HG03159 (cell line): ENCODE measurements at regions not wholly inside any gene's neighbourhood (a gene's known extent, or its start where the extent isn't known, plus 50 kb on each side); places are given as distances from the start of the nearest gene placed in this dataset.

ENCODE experiments used
- ATAC-seq: cut with Tn5 transposase; IDR thresholded peaks from one replicate; pipeline ENCODE4 v1.9.1; 2021; ENCODE audit warnings: mild to moderate bottlenecking, moderate library complexity; ENCODE audit not compliant: unreplicated experiment

GRCh38 chr5:145510769-145511168 lies 324.4 kb downstream of the PRELID2 start:
- ATAC-seq, result no peak

DNA sequence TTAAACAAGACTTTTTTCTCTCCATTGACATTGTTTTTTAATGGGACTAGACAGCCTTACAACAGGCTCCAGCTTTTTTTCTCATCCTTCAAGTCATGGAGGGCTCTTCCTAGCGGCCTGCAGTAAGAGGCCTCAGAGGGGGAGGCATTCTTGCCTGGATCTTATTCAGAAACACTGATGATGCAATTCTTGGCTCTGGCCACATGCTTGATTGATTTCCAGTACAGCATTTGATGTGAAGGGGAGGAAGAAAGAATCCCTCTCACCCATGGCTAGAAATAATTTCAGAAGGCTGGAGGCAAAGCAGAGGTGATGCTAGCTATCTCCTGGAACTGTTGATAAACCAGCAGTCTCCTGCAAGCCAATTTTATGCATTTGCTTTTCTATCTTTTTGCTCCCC lies 324.8 kb downstream of the PRELID2 start:
- no peak for ATAC-seq

DNA sequence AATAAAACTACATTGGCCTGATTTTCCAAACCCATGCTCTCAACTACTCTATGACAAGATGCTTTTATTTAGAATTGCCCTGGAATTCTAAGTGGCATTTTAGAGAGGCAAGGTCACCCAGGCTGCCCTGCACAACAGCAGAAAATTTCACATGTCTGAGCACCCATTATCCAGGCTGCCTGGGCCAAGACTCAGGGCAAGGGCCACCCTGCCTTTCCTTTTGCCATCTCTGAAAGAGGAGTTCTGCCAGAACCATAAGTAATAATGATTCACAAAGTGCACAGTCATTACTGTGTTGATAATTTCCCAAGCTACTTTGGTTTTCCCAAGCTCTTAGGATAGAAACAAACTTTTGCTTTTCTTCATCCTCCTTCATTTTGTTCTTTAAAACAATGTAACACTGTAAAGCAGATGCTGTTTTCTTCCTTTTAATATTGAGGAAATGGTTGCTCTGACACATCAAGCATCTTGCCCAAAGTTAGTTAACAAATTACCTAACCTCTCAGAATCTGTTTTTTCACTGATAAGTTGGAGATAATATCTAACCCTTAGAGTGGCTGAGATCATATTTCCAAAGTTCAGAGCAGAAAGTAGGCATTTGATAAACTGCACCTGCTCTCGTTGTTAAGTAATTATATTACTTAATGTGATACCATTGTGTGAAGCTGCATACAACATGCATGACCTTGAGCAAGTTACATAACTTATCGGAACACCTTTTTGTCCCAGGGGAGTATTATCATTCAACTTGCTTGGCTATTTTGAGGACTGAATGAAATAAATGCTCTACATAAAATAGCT lies 325.6 kb downstream of the PRELID2 start:
- ATAC-seq, result no peak

DNA sequence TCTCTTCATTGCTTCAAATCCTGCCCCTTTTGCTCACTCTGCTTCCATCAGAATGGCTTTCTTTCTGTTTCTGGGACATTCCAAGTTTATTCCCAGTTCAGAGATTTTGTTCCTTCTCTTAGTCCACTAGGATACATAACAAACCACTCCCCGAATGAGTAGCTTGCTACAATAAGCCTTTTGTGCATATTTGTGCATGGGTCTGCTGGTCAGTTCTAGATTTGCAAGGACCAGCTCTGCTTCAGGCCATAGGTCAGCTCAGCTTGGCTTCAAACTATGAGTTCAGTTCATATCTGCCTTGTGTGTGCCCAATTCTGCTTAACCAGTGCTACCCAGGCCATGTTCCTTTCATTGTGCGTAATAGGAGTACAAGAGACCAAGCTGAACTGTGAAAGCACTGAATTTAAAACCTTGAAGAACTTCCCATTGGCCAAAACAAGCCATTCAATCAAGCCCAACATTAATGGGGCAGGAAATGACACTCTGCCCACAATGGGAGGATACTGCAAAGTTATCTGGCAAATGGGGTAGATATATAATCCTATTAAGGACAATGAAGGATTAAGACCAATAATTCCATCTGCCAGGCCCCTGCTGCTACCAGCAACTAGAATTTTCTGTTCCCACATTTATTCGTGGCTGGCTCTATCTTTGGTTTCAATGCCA lies 328.8 kb downstream of the PRELID2 start:
- no peak for ATAC-seq

GRCh38 chr5:145502906-145503305 lies 332.2 kb downstream of the PRELID2 start:
- ATAC-seq, result no peak

DNA sequence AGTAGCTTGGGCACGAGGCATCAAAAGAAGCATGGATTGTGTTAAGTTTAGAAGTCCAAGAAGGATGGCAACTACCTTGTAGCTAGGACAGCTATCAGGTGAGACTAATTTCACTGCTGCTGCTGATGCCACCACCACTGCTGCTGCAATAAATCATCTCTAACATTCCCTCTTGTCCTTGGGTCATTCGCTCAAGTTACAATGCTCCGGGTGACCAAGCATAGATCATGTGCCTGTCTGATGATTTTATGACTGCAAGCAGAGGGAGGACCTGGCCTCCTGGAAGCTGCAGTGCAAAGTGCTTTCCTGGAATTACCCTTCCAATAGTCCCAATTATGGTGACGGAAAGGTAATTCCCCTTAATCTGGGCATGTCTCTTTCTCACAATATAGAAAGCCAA lies 334.4 kb downstream of the PRELID2 start:
- no peak for ATAC-seq

DNA sequence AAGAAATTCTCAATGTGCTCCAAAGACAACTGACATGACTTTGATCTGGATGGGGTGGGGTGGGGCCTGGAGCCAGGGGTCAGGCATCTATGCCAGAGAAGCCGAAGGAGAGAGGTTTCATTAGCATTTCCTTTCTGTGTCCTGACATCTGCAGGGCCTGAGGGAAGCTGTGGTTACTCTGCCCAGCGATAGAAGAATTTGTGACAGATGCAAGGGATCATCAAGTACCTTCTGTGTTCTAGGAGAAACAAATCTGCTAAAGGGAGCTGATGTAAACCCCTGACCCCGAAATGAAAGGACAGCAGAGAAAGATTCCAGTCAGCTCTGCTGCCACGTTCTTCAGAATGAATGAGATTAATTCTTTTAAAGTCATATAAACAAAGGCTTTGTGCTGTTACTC lies 335.7 kb downstream of the PRELID2 start:
- no peak for ATAC-seq

- no peak for ATAC-seq
Observed at GRCh38 chr5:145497052-145497451, 338.1 kb downstream of the PRELID2 start.

DNA sequence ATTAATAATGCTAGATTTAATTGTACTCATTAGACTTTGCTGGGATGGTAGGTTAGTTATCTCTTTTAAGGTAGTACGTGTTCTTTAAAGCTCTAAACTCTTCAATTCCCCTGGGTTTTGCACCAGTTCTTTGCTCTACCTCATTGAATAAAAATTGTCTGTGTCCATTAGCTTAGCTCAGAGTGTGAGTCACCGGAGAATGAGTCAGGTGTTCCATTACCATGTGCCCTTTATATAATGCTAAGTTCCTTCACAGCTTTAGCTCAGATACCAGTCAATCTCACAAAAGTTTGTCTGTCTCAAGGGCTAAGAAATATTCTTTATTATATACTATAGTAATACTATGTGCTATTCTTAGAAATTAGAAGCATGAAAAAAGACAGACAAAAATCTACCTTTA lies 339.4 kb downstream of the PRELID2 start:
- no peak for ATAC-seq

- ATAC-seq, result no peak
Observed at GRCh38 chr5:145495196-145495595, 339.9 kb downstream of the PRELID2 start.

DNA sequence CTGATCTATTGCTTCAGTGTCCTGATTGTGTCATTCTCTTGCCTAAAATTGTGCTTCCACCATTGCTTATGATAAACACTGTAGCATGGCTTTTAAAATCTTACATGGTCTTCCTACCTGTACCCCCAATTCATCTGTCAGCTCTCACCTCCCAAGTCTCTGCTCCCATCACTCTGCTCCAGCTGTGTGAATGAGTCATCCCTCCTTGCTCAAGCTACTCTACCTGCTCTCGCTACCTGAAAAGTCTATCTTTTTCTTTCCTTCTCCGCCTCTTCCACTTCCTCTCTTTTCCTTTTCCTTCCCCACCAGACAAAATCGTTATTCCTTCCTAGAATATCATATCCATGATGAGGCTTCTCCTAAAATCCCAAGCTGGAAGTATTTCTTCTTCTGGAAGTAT lies 341.7 kb downstream of the PRELID2 start:
- ATAC-seq, result no peak

- no peak for ATAC-seq
Observed at GRCh38 chr5:145489516-145489915, 345.6 kb downstream of the PRELID2 start.

GRCh38 chr5:145484158-145484557 lies 351.0 kb downstream of the PRELID2 start:
- no peak for ATAC-seq

DNA sequence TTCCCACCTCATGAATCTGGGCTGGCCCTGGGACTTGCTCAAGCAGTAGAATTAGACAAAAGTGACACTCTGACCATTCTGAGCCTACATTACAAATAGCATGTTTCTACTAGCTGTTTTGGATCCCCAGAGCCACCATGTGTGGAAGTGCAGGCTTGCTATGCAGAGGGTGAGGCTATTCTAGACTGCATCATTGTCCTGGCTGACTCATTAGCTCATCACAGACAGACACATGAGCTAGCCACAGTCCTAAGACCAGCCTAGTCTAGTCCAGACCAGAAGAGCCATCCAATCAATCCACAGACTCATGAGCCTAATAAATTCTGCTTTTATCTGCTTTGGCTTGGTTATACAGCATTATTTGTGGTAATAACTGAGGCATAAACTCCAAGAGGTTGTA lies 351.9 kb downstream of the PRELID2 start:
- ATAC-seq, result no peak

DNA sequence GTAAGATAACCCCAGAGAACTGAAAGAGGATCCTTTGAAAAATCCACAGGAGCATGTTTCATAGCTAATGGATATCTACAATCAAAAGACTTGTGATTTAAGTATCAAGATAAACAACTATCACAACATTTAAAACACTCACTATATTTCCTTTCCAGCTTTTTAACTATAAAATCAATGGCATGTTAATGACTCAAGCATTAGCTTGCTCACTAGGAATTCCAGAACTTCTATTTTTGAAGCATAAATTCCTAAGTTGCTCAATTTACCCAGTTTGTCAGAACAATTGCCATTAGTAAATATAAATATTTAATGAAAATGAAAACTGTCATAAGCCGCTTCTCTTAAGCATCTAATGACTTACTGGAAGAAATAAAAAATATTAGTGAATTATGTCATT lies 355.3 kb downstream of the PRELID2 start:
- ATAC-seq, result no peak

DNA sequence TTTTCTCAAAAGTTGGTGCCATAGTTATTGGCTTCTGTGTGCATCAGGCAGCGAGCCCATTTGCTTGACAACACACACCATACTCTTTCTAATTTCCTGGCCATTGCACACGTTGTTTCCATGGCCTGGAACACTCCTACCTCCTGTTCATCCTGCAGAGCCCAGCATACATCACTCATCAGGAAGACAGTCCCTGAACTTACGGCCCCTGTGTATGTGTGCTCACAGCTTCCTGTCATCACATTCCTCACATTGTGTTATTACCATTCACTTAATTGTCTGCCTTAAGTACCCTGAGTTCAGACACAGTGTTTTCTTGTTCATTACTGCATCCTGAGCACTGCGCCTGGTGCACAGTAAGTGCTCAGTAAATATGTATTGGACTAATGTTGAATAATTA lies 355.9 kb downstream of the PRELID2 start:
- no peak for ATAC-seq

- no peak for ATAC-seq
Observed at GRCh38 chr5:145478651-145479050, 356.5 kb downstream of the PRELID2 start.

GRCh38 chr5:145473042-145473642 lies 362.0 kb downstream of the PRELID2 start:
- no peak for ATAC-seq

- no peak for ATAC-seq
Observed at GRCh38 chr5:145471831-145472612, 363.1 kb downstream of the PRELID2 start.

- no peak for ATAC-seq
Observed at GRCh38 chr5:145471026-145471425, 364.1 kb downstream of the PRELID2 start.

DNA sequence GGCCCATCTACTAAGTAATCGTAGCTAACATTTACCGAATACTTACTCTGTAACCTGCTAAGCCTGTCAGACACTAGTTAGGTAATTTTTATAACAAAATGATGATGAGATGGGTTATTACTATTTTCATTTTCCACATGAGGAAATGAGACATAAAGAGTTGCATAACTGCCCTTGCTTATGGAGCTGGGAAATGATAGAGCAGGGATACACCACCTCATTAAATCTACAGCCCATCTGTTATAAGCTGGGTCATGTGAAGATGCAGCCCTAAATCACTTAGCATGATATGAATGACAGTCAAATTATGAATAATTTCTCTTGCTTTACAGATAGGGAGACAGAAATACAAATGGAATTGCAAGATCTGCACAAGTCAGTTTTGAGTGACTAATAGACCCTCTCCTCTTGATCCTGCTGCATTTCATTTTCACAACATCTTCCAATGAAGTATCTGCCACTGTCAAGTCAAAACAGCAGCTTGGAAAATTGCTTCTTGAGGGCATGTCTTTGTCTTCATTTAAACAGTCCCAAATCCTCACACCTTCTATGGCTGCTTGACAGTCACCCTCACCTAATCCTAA lies 364.7 kb downstream of the PRELID2 start:
- ATAC-seq, result no peak
